HG03135 (cell line): ENCODE measurements at regions not wholly inside any gene's neighbourhood (a gene's known extent, or its start where the extent isn't known, plus 50 kb on each side); places are given as distances from the start of the nearest gene placed in this dataset.

Experiments used
- ATAC-seq: cut with Tn5 transposase; IDR thresholded peaks from one replicate; pipeline ENCODE4 v1.9.1; 2021; ENCODE audit warnings: mild to moderate bottlenecking, moderate library complexity; ENCODE audit not compliant: unreplicated experiment

- no peak for ATAC-seq
Measured at GRCh38 chr3:83734656-83735055, 1224.1 kb upstream of the CADM2 start.

GRCh38 chr3:83738202-83738601, 1220.6 kb upstream of the CADM2 start:
- no peak for ATAC-seq

GRCh38 chr3:83740504-83740903, 1218.3 kb upstream of the CADM2 start:
- ATAC-seq = no peak

GRCh38 chr3:83765956-83766355, 1192.8 kb upstream of the CADM2 start:
- no peak for ATAC-seq

GRCh38 chr3:83769791-83770663, 1188.8 kb upstream of the CADM2 start:
- ATAC-seq = no peak

GRCh38 chr3:83770664-83771402, 1188.0 kb upstream of the CADM2 start:
- no peak for ATAC-seq

- no peak for ATAC-seq
Measured at GRCh38 chr3:83802801-83803200, 1156.0 kb upstream of the CADM2 start.

- ATAC-seq = no peak
Measured at GRCh38 chr3:83807511-83807910, 1151.3 kb upstream of the CADM2 start.

GRCh38 chr3:83813176-83813575, 1145.6 kb upstream of the CADM2 start:
- no peak for ATAC-seq

GRCh38 chr3:83816653-83817052, 1142.1 kb upstream of the CADM2 start:
- ATAC-seq = no peak

GRCh38 chr3:83821506-83821905, 1137.3 kb upstream of the CADM2 start:
- no peak for ATAC-seq

- no peak for ATAC-seq
Measured at GRCh38 chr3:83823095-83823494, 1135.7 kb upstream of the CADM2 start.

GRCh38 chr3:83835040-83835439, 1123.7 kb upstream of the CADM2 start:
- no peak for ATAC-seq

- ATAC-seq = no peak
Measured at GRCh38 chr3:83842511-83842910, 1116.3 kb upstream of the CADM2 start.

GRCh38 chr3:83843716-83844115, 1115.1 kb upstream of the CADM2 start:
- no peak for ATAC-seq

- no peak for ATAC-seq
Measured at GRCh38 chr3:83849106-83849730, 1109.6 kb upstream of the CADM2 start.

GRCh38 chr3:83863380-83863779, 1095.4 kb upstream of the CADM2 start:
- ATAC-seq = no peak

- no peak for ATAC-seq
Measured at GRCh38 chr3:83868909-83869567, 1089.8 kb upstream of the CADM2 start.

GRCh38 chr3:83873550-83873949, 1085.2 kb upstream of the CADM2 start:
- ATAC-seq = no peak

GRCh38 chr3:83877910-83878309, 1080.9 kb upstream of the CADM2 start:
- no peak for ATAC-seq

- ATAC-seq = no peak
Measured at GRCh38 chr3:83882701-83883100, 1076.1 kb upstream of the CADM2 start.
